ENCODE measurements at regions not wholly inside any gene's neighbourhood (a gene's known extent, or its start where the extent isn't known, plus 50 kb on each side); places are given as distances from the start of the nearest gene placed in this dataset.

DNA sequence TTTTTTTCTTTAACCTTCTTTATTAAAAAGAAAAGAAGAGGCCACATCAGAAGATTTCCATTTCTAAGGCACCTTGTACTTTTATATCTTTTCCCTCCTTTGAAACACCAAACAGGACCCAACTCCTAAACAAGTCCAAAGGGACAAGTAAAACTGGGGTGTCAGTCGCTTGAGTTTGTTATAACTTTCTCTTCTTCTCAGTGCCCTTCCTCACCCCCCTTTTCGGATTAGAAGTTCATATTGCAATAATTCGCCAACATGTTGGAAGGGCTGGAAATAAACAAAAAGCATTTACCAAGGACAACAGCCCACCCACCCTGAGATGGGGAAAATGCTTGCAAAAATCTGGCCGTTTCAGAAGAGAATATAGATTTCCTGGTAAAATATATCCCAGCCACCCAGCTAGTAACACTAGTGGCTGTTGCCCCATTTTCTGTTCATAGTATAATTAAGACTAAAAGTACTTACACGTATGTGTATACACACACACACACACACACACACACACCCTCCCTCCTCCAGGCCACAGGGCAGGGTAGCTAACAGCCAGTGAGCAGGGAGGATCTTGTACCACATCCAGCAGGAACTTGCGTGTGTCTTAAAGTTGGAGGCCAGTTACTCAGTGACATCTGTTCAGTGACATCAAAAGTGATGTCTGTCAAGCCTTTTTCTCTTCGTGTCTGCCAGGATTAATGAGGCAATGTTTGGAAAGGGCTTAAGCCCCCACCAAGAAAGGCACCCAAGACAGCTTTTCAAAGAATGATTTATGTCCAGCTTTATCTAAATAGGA lies 149.1 kb upstream of the KLF4 start:
- Histone ChIP-seq H3K27ac (ENCODE audit: low read depth, low read length) (peak overlapping the region; percentile 94), H3K4me3 (ENCODE audit: low read depth, low read length) (peak overlapping the region; percentile 53), H3K9me3 (ENCODE audit: control insufficient read depth, insufficient read depth, low read length) (no peaks in the 10 kb centered on the region), H3K27me3 (ENCODE audit: control insufficient read depth, insufficient read depth, low read length) (no peaks in the 10 kb centered on the region), H3K4me1 (ENCODE audit: control insufficient read depth, insufficient read depth, low read length) (peaks cover 11% of the 10 kb centered on the region), H3K36me3 (ENCODE audit: control insufficient read depth, insufficient read depth, low read length) (no peaks in the 10 kb centered on the region)
- 25% methylated on average over 1 of the region's 7 CpGs for WGBS (ENCODE audit: insufficient coverage)
- peak in 2 of 6 donors; percentile 16 to 68 for DNase-seq (ENCODE audit: low read depth in 4 of 6, low spot score in 6 of 6)

- 7% methylated on average over 52 of the region's 67 CpGs for WGBS (ENCODE audit: insufficient coverage)
- H3K27me3 ChIP-seq (ENCODE audit: control insufficient read depth, insufficient read depth, low read length), result no peaks in the 10 kb centered on the region
- H3K27ac ChIP-seq (ENCODE audit: low read depth, low read length), result peak overlapping the region; percentile 94
- peak overlapping the region; percentile 53 for H3K4me3 ChIP-seq (ENCODE audit: low read depth, low read length)
- H3K9me3 ChIP-seq (ENCODE audit: control insufficient read depth, insufficient read depth, low read length), result no peaks in the 10 kb centered on the region
- peaks cover 11% of the 10 kb centered on the region for H3K4me1 ChIP-seq (ENCODE audit: control insufficient read depth, insufficient read depth, low read length)
- no peaks in the 10 kb centered on the region for H3K36me3 ChIP-seq (ENCODE audit: control insufficient read depth, insufficient read depth, low read length)
- peak; percentile 60 to 96 (median 77) for DNase-seq (ENCODE audit: low read depth in 4 of 6, low spot score in 6 of 6)
Measured at GRCh38 chr9:107637421-107638420, 148.2 kb upstream of the KLF4 start.

GRCh38 chr9:107636571-107637381 lies 147.2 kb upstream of the KLF4 start:
- no peak overlapping the region for H3K4me3 ChIP-seq (ENCODE audit: low read depth, low read length)
- WGBS (ENCODE audit: insufficient coverage), result 84% methylated on average over 3 of the region's 5 CpGs
- peak in 1 of 6 donors; percentile 34 for DNase-seq (ENCODE audit: low read depth in 4 of 6, low spot score in 6 of 6)
- H3K4me1 ChIP-seq (ENCODE audit: control insufficient read depth, insufficient read depth, low read length), result peaks cover 15% of the 10 kb centered on the region
- no peaks in the 10 kb centered on the region for H3K27me3 ChIP-seq (ENCODE audit: control insufficient read depth, insufficient read depth, low read length)
- no peaks in the 10 kb centered on the region for H3K36me3 ChIP-seq (ENCODE audit: control insufficient read depth, insufficient read depth, low read length)
- peak overlapping the region; percentile 94 for H3K27ac ChIP-seq (ENCODE audit: low read depth, low read length)
- no peaks in the 10 kb centered on the region for H3K9me3 ChIP-seq (ENCODE audit: control insufficient read depth, insufficient read depth, low read length)

DNA sequence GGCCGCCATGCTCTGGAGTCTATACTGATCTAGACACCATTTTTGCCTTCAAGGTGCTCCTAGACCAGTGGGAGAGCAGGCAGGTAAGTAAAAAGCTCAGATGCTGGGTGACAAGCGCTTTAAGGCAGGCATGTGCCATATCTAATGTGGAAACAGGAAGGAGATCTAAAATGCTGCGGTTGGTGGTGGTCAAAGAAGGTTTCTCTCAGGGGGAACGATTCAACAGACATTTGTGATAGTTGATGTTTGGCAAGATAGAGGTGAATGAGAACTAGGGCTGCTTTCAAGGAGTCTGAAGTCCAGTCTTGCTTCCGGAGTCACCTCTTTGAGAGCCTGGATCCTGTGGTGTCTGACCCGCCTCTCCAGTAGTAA lies 146.2 kb upstream of the KLF4 start:
- no peak for DNase-seq (ENCODE audit: low read depth in 4 of 6, low spot score in 6 of 6)
- Histone ChIP-seq H3K4me3 (ENCODE audit: low read depth, low read length) (no peak overlapping the region), H3K36me3 (ENCODE audit: control insufficient read depth, insufficient read depth, low read length) (no peaks in the 10 kb centered on the region), H3K9me3 (ENCODE audit: control insufficient read depth, insufficient read depth, low read length) (no peaks in the 10 kb centered on the region), H3K27ac (ENCODE audit: low read depth, low read length) (peak overlapping the region; percentile 64), H3K4me1 (ENCODE audit: control insufficient read depth, insufficient read depth, low read length) (peaks cover 19% of the 10 kb centered on the region), H3K27me3 (ENCODE audit: control insufficient read depth, insufficient read depth, low read length) (no peaks in the 10 kb centered on the region)
- WGBS (ENCODE audit: insufficient coverage), result 89% methylated on average over 5 of the region's 6 CpGs

- DNase-seq (ENCODE audit: low read depth in 4 of 6, low spot score in 6 of 6), result peak in 2 of 6 donors; percentile 64 to 66
- Histone ChIP-seq H3K36me3 (ENCODE audit: control insufficient read depth, insufficient read depth, low read length) (no peaks in the 10 kb centered on the region), H3K27ac (ENCODE audit: low read depth, low read length) (peak overlapping the region; percentile 64), H3K9me3 (ENCODE audit: control insufficient read depth, insufficient read depth, low read length) (no peaks in the 10 kb centered on the region), H3K4me1 (ENCODE audit: control insufficient read depth, insufficient read depth, low read length) (peaks cover 19% of the 10 kb centered on the region), H3K4me3 (ENCODE audit: low read depth, low read length) (no peak overlapping the region), H3K27me3 (ENCODE audit: control insufficient read depth, insufficient read depth, low read length) (no peaks in the 10 kb centered on the region)
- WGBS (ENCODE audit: insufficient coverage), result 42% methylated on average over 3 of the region's 7 CpGs
Measured at GRCh38 chr9:107635101-107635802, 145.7 kb upstream of the KLF4 start.

- 76% methylated on average over 5 of the region's 5 CpGs for WGBS (ENCODE audit: insufficient coverage)
- Histone ChIP-seq H3K27ac (ENCODE audit: low read depth, low read length) (no peak overlapping the region), H3K9me3 (ENCODE audit: control insufficient read depth, insufficient read depth, low read length) (no peaks in the 10 kb centered on the region), H3K4me3 (ENCODE audit: low read depth, low read length) (no peak overlapping the region), H3K4me1 (ENCODE audit: control insufficient read depth, insufficient read depth, low read length) (peaks cover 16% of the 10 kb centered on the region), H3K27me3 (ENCODE audit: control insufficient read depth, insufficient read depth, low read length) (no peaks in the 10 kb centered on the region), H3K36me3 (ENCODE audit: control insufficient read depth, insufficient read depth, low read length) (no peaks in the 10 kb centered on the region)
- no peak for DNase-seq (ENCODE audit: low read depth in 4 of 6, low spot score in 6 of 6)
Measured at GRCh38 chr9:107633406-107633805, 143.8 kb upstream of the KLF4 start.

GRCh38 chr9:107632661-107633060 lies 143.1 kb upstream of the KLF4 start:
- Histone ChIP-seq H3K36me3 (ENCODE audit: control insufficient read depth, insufficient read depth, low read length) (no peaks in the 10 kb centered on the region), H3K27me3 (ENCODE audit: control insufficient read depth, insufficient read depth, low read length) (no peaks in the 10 kb centered on the region), H3K9me3 (ENCODE audit: control insufficient read depth, insufficient read depth, low read length) (no peaks in the 10 kb centered on the region), H3K4me3 (ENCODE audit: low read depth, low read length) (no peak overlapping the region), H3K27ac (ENCODE audit: low read depth, low read length) (no peak overlapping the region), H3K4me1 (ENCODE audit: control insufficient read depth, insufficient read depth, low read length) (peaks cover 15% of the 10 kb centered on the region)
- DNase-seq (ENCODE audit: low read depth in 4 of 6, low spot score in 6 of 6), result peak in 1 of 6 donors; percentile 17
- WGBS (ENCODE audit: insufficient coverage), result 80% methylated on average over 2 of the region's 4 CpGs

DNA sequence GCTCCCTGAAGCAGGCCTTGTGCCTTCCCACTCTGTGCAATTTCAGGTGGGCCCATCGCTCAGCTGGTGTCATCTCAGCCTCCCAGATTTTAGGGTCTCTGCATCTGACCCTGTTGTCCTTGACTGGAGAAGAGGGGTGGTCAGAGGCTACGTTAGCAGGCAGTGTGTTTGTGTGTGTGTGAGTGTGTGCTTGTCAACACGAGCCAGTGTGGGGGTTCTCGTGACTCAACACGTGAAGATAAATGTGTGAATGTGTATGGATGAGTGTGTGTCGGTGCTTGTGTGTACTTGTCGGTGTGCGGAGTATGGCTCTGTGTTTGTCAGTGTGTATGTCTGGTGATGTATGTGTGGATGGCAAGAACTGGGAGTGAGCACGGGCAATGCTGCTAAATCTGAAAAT lies 142.6 kb upstream of the KLF4 start:
- WGBS (ENCODE audit: insufficient coverage), result 89% methylated on average over 7 of the region's 9 CpGs
- H3K36me3 ChIP-seq (ENCODE audit: control insufficient read depth, insufficient read depth, low read length), result no peaks in the 10 kb centered on the region
- no peak for DNase-seq (ENCODE audit: low read depth in 4 of 6, low spot score in 6 of 6)
- H3K27me3 ChIP-seq (ENCODE audit: control insufficient read depth, insufficient read depth, low read length), result no peaks in the 10 kb centered on the region
- H3K4me3 ChIP-seq (ENCODE audit: low read depth, low read length), result no peak overlapping the region
- H3K9me3 ChIP-seq (ENCODE audit: control insufficient read depth, insufficient read depth, low read length), result no peaks in the 10 kb centered on the region
- no peak overlapping the region for H3K27ac ChIP-seq (ENCODE audit: low read depth, low read length)
- H3K4me1 ChIP-seq (ENCODE audit: control insufficient read depth, insufficient read depth, low read length), result peaks cover 10% of the 10 kb centered on the region

GRCh38 chr9:107631788-107632187 lies 142.2 kb upstream of the KLF4 start:
- no peak overlapping the region for H3K27ac ChIP-seq (ENCODE audit: low read depth, low read length)
- H3K27me3 ChIP-seq (ENCODE audit: control insufficient read depth, insufficient read depth, low read length), result no peaks in the 10 kb centered on the region
- no peaks in the 10 kb centered on the region for H3K9me3 ChIP-seq (ENCODE audit: control insufficient read depth, insufficient read depth, low read length)
- H3K4me3 ChIP-seq (ENCODE audit: low read depth, low read length), result no peak overlapping the region
- peak in 2 of 6 donors; percentile 73 to 86 for DNase-seq (ENCODE audit: low read depth in 4 of 6, low spot score in 6 of 6)
- peaks cover 8% of the 10 kb centered on the region for H3K4me1 ChIP-seq (ENCODE audit: control insufficient read depth, insufficient read depth, low read length)
- no peaks in the 10 kb centered on the region for H3K36me3 ChIP-seq (ENCODE audit: control insufficient read depth, insufficient read depth, low read length)
- WGBS (ENCODE audit: insufficient coverage), result 39% methylated on average over 3 of the region's 5 CpGs
